Ovary (tissue), 3 donors: ENCODE measurements at regions not wholly inside any gene's neighbourhood (a gene's known extent, or its start where the extent isn't known, plus 50 kb on each side); places are given as distances from the start of the nearest gene placed in this dataset.

Experiments
- POLR2A ChIP-seq: fragments of 450-650 bp; IDR thresholded peaks from one replicate; pipeline ENCODE4 v1.6.1; 2017; ENCODE audit warnings: antibody characterized with exemption, mild to moderate bottlenecking, moderate library complexity
- TF ChIP-seq, protein P1 (sequence below), 3 donors: fragments of 450-650 bp in 2 of 3; fragments of 200-600 bp in 1 of 3; IDR thresholded peaks; one replicate each; pipeline versions ENCODE4 v1.5.1 to v1.8.0; 2016 to 2022; ENCODE audit warnings: antibody characterized with exemption in 3 of 3, mild to moderate bottlenecking in 1 of 3
- donor health status: DM: no; HTN: no; CAD: no.

DNA sequence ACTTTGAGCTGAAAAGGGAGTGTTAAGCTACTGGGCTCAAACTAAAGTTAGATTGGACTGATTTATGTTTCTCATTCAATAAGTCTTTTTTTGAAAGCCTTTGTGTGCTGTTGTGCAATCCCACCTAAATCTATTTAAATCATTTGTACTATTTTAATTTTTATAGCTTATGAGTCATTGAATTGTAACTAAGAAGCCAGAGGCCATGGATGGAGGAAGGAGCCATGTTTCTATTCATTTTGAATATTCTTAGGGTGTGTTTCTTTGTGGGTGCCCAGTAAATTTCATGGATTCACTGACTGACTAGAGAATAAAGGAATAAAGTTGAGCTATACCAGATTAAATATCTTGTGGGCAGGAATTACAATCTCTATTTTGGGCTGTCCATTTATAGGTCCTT lies 238.5 kb downstream of the KIF4B start:
- TF ChIP-seq, protein P1, sequence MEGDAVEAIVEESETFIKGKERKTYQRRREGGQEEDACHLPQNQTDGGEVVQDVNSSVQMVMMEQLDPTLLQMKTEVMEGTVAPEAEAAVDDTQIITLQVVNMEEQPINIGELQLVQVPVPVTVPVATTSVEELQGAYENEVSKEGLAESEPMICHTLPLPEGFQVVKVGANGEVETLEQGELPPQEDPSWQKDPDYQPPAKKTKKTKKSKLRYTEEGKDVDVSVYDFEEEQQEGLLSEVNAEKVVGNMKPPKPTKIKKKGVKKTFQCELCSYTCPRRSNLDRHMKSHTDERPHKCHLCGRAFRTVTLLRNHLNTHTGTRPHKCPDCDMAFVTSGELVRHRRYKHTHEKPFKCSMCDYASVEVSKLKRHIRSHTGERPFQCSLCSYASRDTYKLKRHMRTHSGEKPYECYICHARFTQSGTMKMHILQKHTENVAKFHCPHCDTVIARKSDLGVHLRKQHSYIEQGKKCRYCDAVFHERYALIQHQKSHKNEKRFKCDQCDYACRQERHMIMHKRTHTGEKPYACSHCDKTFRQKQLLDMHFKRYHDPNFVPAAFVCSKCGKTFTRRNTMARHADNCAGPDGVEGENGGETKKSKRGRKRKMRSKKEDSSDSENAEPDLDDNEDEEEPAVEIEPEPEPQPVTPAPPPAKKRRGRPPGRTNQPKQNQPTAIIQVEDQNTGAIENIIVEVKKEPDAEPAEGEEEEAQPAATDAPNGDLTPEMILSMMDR (IDR thresholded peaks at IDR 0.05), result no peak
- TF ChIP-seq POLR2A, result no peak
